IMR-90 (cell line): ENCODE measurements at regions not wholly inside any gene's neighbourhood (a gene's known extent, or its start where the extent isn't known, plus 50 kb on each side); places are given as distances from the start of the nearest gene placed in this dataset.
"Not testable (repeated sequence)": the region's sequence is repeated elsewhere in the genome, so short reads cannot be mapped to it uniquely, and the experiment has no call there.

Source experiments
- ATAC-seq: fragments of 200-7000 bp; cut with Tn5 transposase; 2 replicates; pipeline ENCODE4 v1.9.1; 2020; ENCODE audit warnings: low read depth, mild to moderate bottlenecking, moderate library complexity
- BruUV-seq: library from RNA; stranded (reverse); fragments of 400-500 nt; replicated peaks from 2 replicates; lab custom pipeline; 2021; lab: Mats Ljungman, UMichigan
- CTCF ChIA-PET: fragments of 300-600 bp; formaldehyde crosslinking; extraction: SDS; loops from one replicate; lab custom pipeline; 2021; ENCODE audit warnings: antibody characterized with exemption; lab: Yijun Ruan, JAX
- POLR2A ChIA-PET: fragments of 300-600 bp; sonication (Branson Sonifier 250); formaldehyde crosslinking; loops from one replicate; lab custom pipeline; 2022; ENCODE audit warnings: antibody characterized with exemption; ENCODE audit not compliant: unreplicated experiment; lab: Charles Lee
- DNase-seq: peaks from one replicate; pipeline ENCODE4 v3.0.0; 2013
- H2AFZ ChIP-seq: replicated peaks from 2 replicates; pipeline ENCODE3; 2013; ENCODE audit warnings: low read length, mild to moderate bottlenecking; ENCODE audit not compliant: poor library complexity
- H2AK5ac ChIP-seq: 2 replicates; pipeline ENCODE4 v1.6.1; 2013; ENCODE audit warnings: low read depth, low read length, inconsistent platforms
- H2AK9ac ChIP-seq: replicated peaks from 2 replicates; pipeline ENCODE3; 2013; ENCODE audit warnings: mild to moderate bottlenecking, low read depth, low read length, moderate library complexity; ENCODE audit not compliant: poor library complexity
- H2BK120ac ChIP-seq: 2 replicates; pipeline ENCODE4 v1.6.1; 2013; ENCODE audit warnings: low read depth, low read length, inconsistent platforms
- H2BK15ac ChIP-seq: 3 replicates; pipeline ENCODE4 v1.6.1; 2013; ENCODE audit warnings: low read depth, low read length, inconsistent platforms
- H2BK20ac ChIP-seq: 2 replicates; pipeline ENCODE4 v1.6.1; 2013; ENCODE audit warnings: low read depth, mild to moderate bottlenecking, inconsistent platforms, low read length, moderate library complexity
- H2BK5ac ChIP-seq: 2 replicates; pipeline ENCODE4 v1.6.1; 2013; ENCODE audit warnings: mild to moderate bottlenecking, low read depth, low read length, inconsistent platforms; ENCODE audit not compliant: poor library complexity, severe bottlenecking
- H3K14ac ChIP-seq: replicated peaks from 2 replicates; pipeline ENCODE4 v1.6.1; 2013; ENCODE audit warnings: low read depth, low read length, inconsistent platforms
- H3K18ac ChIP-seq: 2 replicates; pipeline ENCODE4 v1.6.1; 2013; ENCODE audit warnings: low read depth, low read length, control low read depth
- H3K23ac ChIP-seq: 2 replicates; pipeline ENCODE4 v1.6.1; 2013; ENCODE audit warnings: low read depth, low read length, inconsistent platforms
- H3K27ac ChIP-seq: 2 replicates; pipeline ENCODE4 v1.5.1; 2013; ENCODE audit warnings: mild to moderate bottlenecking, control low read depth, low read length; ENCODE audit not compliant: insufficient read depth
- H3K27me3 ChIP-seq: 2 replicates; pipeline ENCODE4 v1.6.1; 2013; ENCODE audit warnings: low read length; ENCODE audit not compliant: control insufficient read depth, insufficient read depth
- H3K36me3 ChIP-seq: 2 replicates; pipeline ENCODE4 v1.6.1; 2013; ENCODE audit warnings: low read length, mixed read lengths; ENCODE audit not compliant: control insufficient read depth, insufficient read depth
- H3K4ac ChIP-seq: 2 replicates; pipeline ENCODE4 v1.6.1; 2013; ENCODE audit warnings: low read depth, low read length, inconsistent platforms
- H3K4me1 ChIP-seq: 2 replicates; pipeline ENCODE4 v1.6.1; 2013; ENCODE audit warnings: low read length, mixed read lengths; ENCODE audit not compliant: control insufficient read depth, insufficient read depth
- H3K4me2 ChIP-seq: 2 replicates; pipeline ENCODE4 v1.6.1; 2013; ENCODE audit warnings: low read depth, mild to moderate bottlenecking, control low read depth, low read length, moderate library complexity
- H3K4me3 ChIP-seq: 2 replicates; pipeline ENCODE4 v1.5.1; 2013; ENCODE audit warnings: low read depth, mild to moderate bottlenecking, control low read depth, low read length, moderate library complexity; ENCODE audit not compliant: insufficient read depth
- H3K56ac ChIP-seq: 2 replicates; pipeline ENCODE4 v1.6.1; 2013; ENCODE audit warnings: low read length, inconsistent platforms; ENCODE audit not compliant: insufficient read depth; ENCODE audit errors: extremely low read depth
- H3K79me1 ChIP-seq, 2 experiments: 2 replicates each; pipeline ENCODE4 v1.6.1; 2013; ENCODE audit warnings: low read length in 2 of 2, inconsistent platforms in 1 of 2, low read depth in 1 of 2
- H3K9ac ChIP-seq: 2 replicates; pipeline ENCODE4 v1.6.1; 2013; ENCODE audit warnings: low read depth, low read length, control low read depth
- H3K9me1 ChIP-seq: 2 replicates; pipeline ENCODE4 v1.6.1; 2013; ENCODE audit warnings: low read length, inconsistent platforms; ENCODE audit not compliant: insufficient read depth
- H3K9me3 ChIP-seq: 2 replicates; pipeline ENCODE4 v1.6.1; 2013; ENCODE audit warnings: low read length; ENCODE audit not compliant: control insufficient read depth, insufficient read depth
- H4K20me1 ChIP-seq: 2 replicates; pipeline ENCODE4 v1.6.1; 2013; ENCODE audit warnings: low read length, inconsistent platforms; ENCODE audit not compliant: insufficient read depth
- H4K5ac ChIP-seq: 2 replicates; pipeline ENCODE4 v1.6.1; 2013; ENCODE audit warnings: mild to moderate bottlenecking, low read depth, low read length, control low read depth
- H4K8ac ChIP-seq, 2 experiments: 2 replicates each; pipeline ENCODE4 v1.6.1; 2013; ENCODE audit warnings: low read depth in 2 of 2, low read length in 2 of 2, control low read depth in 1 of 2, inconsistent platforms in 1 of 2
- H4K91ac ChIP-seq: 2 replicates; pipeline ENCODE4 v1.6.1; 2013; ENCODE audit warnings: low read depth, low read length, inconsistent platforms; ENCODE audit not compliant: insufficient read depth
- BHLHE40 ChIP-seq: fragments of 150-350 bp; IDR thresholded peaks from 2 replicates; pipeline ENCODE4 v1.6.1; 2016; ENCODE audit warnings: mild to moderate bottlenecking, low read depth, low read length
- ELK1 ChIP-seq: fragments of 150-350 bp; IDR thresholded peaks from 2 replicates; pipeline ENCODE4 v1.6.1; 2016; ENCODE audit warnings: low read depth, mild to moderate bottlenecking, low read length, moderate library complexity, borderline replicate concordance
- MAFK ChIP-seq: IDR thresholded peaks from 2 replicates; pipeline ENCODE4 v1.6.1; 2012; ENCODE audit warnings: low read depth, low read length, improper control_type of control experiment
- MAZ ChIP-seq: IDR thresholded peaks from 2 replicates; pipeline ENCODE4 v1.6.1; 2012; ENCODE audit warnings: low read depth, mild to moderate bottlenecking, low read length, improper control_type of control experiment, moderate library complexity, borderline replicate concordance
- RAD21 ChIP-seq: IDR thresholded peaks from 2 replicates; pipeline ENCODE4 v1.6.1; 2012; ENCODE audit warnings: low read length, improper control_type of control experiment
- RFX5 ChIP-seq: IDR thresholded peaks from 2 replicates; pipeline ENCODE4 v1.8.0; 2012; ENCODE audit warnings: low read depth, mild to moderate bottlenecking, low read length, moderate library complexity
- WGBS, 2 experiments: methylation state at CpG; one replicate each; pipeline versions ENCODE4 v1.1.5 to v1.1.7; 2013; ENCODE audit warnings: missing lambda C conversion rate in 2 of 2; ENCODE audit not compliant: insufficient read length in 1 of 2; ENCODE audit errors: extremely low coverage in 2 of 2; 5-methylcytosine and 5-hydroxymethylcytosine counted together
- dilution Hi-C: fragments of 300-500 bp; cut with HindIII; formaldehyde crosslinking; loops from one replicate; pipeline ENCODE4 v1.14.3; 2018; ENCODE audit warnings: low sequenced_read_pairs; ENCODE audit not compliant: unreplicated experiment
- in situ Hi-C: fragments of 300-500 bp; cut with MboI; formaldehyde crosslinking; loops from 3 replicates; pipeline ENCODE4 v1.14.3; 2019; ENCODE audit warnings: low sequenced_read_pairs, inconsistent platforms, mixed read lengths
- intact Hi-C: fragments of 100-400 bp; cut with micrococcal nuclease; formaldehyde crosslinking; loops from 2 replicates; pipeline ENCODE4 v1.10.0; 2022

- Histone ChIP-seq H3K4me2 (no peak overlapping the region), H3K9me1 (no peaks in the 10 kb centered on the region), H3K27ac (no peak overlapping the region), H4K20me1 (no peaks in the 10 kb centered on the region), H4K8ac (no peak overlapping the region), H3K9me3 (peaks cover 2% of the 10 kb centered on the region; the same call in 1 of the 2 replicates), H2AK5ac (no peak overlapping the region), H3K9ac (no peak overlapping the region), H3K4me3 (no peak overlapping the region), H3K79me1 (no peaks in the 10 kb centered on the region), H3K56ac (no peak overlapping the region), H4K5ac (no peak overlapping the region), H2BK120ac (no peak overlapping the region), H3K4me1 (no peaks in the 10 kb centered on the region), H2BK5ac (no peak overlapping the region), H3K23ac (no peak overlapping the region), H3K18ac (no peak overlapping the region), H3K27me3 (no peaks in the 10 kb centered on the region), H2AK9ac (no peak overlapping the region), H3K14ac (no peak overlapping the region), H2BK20ac (no peak overlapping the region), H4K91ac (no peak overlapping the region), H3K36me3 (no peaks in the 10 kb centered on the region), H2AFZ (no peak overlapping the region), H3K4ac (no peak overlapping the region), H2BK15ac (no peak overlapping the region)
- CTCF ChIA-PET, result no interaction called here
- dilution Hi-C loops, result no loop called here
- no CpG with 5 or more reads among the region's 1 CpG for whole genome bisulfite sequencing, 2 experiments
- BruUV-seq, result no TSS peak
- ATAC-seq (no peak), DNase-seq (no peak)
- TF ChIP-seq ELK1 (no peak), MAZ (no peak), MAFK (no peak), RFX5 (no peak), BHLHE40 (no peak), RAD21 (no peak)
- POLR2A ChIA-PET, result no interaction called here
- intact Hi-C loops, result no loop called here
- in situ Hi-C loops, result no loop called here
These were observed 52.1 kb upstream of the GRID2 start for GRCh38 chr4:92251711-92252110.

- H3K9ac ChIP-seq, H3K4me2 ChIP-seq, H3K4ac ChIP-seq, DNase-seq, POLR2A ChIA-PET, H3K36me3 ChIP-seq, H3K27ac ChIP-seq, intact Hi-C loops, H3K18ac ChIP-seq, H4K8ac ChIP-seq, H3K4me3 ChIP-seq, dilution Hi-C loops, H3K23ac ChIP-seq, H2BK120ac ChIP-seq, H2AK5ac ChIP-seq, ATAC-seq, H2BK5ac ChIP-seq, H3K14ac ChIP-seq, H2AFZ ChIP-seq, CTCF ChIA-PET, H4K5ac ChIP-seq, in situ Hi-C loops, H3K56ac ChIP-seq, H2BK15ac ChIP-seq, H4K20me1 ChIP-seq, H3K79me1 ChIP-seq, H3K27me3 ChIP-seq, H3K9me3 ChIP-seq, H2BK20ac ChIP-seq, H3K4me1 ChIP-seq, H2AK9ac ChIP-seq, H4K91ac ChIP-seq, H3K9me1 ChIP-seq, BruUV-seq: not testable (repeated sequence)
These were observed 51.4 kb upstream of the GRID2 start for GRCh38 chr4:92252358-92252757.
